ENCODE measurements at regions not wholly inside any gene's neighbourhood (a gene's known extent, or its start where the extent isn't known, plus 50 kb on each side); places are given as distances from the start of the nearest gene placed in this dataset.
A peak's percentile ranks its signal among the peaks of the same experiment; 100 is the strongest.

DNA sequence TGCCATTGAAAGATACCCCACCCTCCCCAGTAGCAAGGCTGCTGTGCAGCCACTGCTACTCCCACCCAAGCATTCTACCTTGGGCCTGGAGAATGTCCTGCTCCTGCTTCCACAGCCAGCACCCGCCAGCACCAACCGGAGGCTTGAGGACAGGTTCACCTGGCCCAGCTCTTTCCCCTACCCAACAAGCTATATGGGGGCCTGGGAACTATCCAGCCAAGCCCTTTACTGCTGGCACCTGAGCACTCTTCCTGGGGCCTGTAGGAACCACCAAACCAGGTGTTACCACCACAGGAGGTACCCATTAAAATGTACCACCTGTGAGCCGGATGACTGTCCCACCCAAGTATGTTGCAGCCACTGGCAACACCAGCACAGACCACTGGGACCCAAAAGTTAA lies 86.1 kb upstream of the GHR start:
- TF ChIP-seq, protein P1, sequence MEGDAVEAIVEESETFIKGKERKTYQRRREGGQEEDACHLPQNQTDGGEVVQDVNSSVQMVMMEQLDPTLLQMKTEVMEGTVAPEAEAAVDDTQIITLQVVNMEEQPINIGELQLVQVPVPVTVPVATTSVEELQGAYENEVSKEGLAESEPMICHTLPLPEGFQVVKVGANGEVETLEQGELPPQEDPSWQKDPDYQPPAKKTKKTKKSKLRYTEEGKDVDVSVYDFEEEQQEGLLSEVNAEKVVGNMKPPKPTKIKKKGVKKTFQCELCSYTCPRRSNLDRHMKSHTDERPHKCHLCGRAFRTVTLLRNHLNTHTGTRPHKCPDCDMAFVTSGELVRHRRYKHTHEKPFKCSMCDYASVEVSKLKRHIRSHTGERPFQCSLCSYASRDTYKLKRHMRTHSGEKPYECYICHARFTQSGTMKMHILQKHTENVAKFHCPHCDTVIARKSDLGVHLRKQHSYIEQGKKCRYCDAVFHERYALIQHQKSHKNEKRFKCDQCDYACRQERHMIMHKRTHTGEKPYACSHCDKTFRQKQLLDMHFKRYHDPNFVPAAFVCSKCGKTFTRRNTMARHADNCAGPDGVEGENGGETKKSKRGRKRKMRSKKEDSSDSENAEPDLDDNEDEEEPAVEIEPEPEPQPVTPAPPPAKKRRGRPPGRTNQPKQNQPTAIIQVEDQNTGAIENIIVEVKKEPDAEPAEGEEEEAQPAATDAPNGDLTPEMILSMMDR (IDR thresholded peaks at IDR 0.05), result no peak
- no peak for ATAC-seq (ENCODE audit: low FRiP score)

DNA sequence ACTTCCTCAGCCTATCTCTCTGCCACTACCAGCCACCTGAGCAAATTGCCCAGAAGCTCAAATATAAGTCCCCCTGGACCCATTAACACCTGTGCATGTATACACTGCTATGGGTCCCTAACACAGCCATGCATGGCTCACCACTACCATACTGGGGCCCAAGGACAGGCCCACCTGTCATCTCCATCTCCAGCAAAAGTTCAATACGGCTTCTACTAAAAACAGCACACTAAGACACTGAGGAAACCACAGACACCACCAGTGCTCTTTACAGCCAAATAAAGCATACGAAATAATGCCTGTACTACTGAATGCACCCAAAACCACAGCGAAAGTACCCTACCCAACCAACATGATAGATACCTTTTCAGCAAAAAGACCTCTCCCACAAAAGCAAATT lies 85.6 kb upstream of the GHR start:
- DNase-seq (ENCODE audit: low spot score) (no peak), ATAC-seq (ENCODE audit: low FRiP score) (no peak)
- TF ChIP-seq, protein P1 (IDR thresholded peaks at IDR 0.05), result no peak

More for the DNA sequence above, 86.1 kb upstream of the GHR start:
- no peak for DNase-seq (ENCODE audit: low spot score)

DNA sequence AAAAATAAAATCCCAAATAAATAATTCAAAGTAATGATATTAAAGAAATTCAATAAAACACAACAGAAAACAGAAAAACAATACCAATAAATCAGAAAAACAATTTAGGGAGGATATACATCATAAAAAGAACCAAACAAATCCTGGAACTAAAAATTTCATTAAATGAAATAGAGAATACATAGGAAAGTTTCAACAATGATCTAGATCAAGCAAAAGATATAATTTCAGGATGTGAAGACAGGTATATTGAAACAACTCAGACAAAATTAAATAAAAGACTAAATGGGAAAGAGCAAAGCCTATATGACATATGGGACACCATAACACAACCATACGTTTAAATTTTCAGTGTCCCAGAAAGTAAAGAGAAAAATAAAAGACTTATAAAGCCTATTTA lies 85.1 kb upstream of the GHR start:
- TF ChIP-seq, protein P1 (IDR thresholded peaks at IDR 0.05), result no peak
- DNase-seq (ENCODE audit: low spot score), result no peak
- ATAC-seq (ENCODE audit: low FRiP score), result no peak

DNA sequence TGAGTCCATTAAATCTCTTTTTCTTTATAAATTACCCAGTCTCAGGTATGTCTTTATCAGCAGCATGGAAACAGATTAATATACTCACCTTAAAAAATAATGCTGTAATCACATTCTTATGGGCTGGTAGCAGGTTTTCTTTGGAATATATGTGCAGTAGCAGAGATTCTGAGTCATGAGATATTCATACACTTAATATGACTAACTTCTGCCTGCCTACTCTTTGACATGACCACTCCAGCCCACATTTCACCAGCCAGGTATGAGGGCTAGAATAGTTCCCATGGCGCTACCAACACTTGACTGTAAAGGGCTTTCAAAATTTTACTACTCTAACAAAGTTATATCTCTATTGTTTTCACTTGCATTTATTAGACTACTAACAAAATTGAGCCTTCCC lies 74.1 kb upstream of the GHR start:
- TF ChIP-seq, protein P1 (IDR thresholded peaks at IDR 0.05), result no peak
- DNase-seq (ENCODE audit: low spot score) (no peak), ATAC-seq (ENCODE audit: low FRiP score) (no peak)

DNA sequence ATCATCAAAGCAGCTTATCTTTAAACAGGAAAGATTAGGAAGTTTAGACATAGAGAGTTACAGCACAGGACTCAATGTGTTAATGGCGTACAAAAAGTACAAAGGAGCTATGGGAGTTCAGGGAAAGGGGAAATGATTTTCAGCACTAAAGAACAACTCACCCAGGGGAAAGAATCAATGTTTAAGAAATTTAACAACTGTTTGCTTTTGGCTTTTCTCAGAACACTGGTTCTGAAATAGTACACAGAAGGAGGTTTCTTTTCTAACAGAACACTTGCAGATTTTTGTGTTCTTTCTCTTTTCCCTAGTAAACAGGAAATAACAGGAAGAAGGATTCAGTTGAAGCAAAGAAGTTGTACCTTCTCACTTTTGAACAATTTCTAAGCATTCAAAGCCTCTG lies 71.3 kb upstream of the GHR start:
- DNase-seq (ENCODE audit: low spot score), result no peak
- TF ChIP-seq, protein P1 (IDR thresholded peaks at IDR 0.05), result no peak
- no peak for ATAC-seq (ENCODE audit: low FRiP score)

DNA sequence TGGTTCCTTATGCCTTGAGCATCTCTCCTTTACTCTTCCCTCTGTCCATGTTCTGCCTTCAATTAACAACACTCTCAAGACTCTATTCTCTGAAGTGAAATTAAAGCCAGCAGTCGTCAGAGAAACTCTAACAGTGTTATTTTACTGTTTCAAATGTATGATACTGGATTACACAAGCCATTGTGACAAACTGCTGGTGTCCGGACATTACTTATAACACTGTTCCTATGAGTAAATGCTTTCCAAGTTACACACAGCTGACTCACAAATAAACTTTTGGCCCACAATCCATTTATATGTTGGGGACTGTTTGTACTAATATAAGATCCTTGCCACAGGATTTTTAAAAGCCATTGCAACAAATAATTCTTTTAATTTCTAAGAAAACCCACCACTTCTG lies 63.2 kb upstream of the GHR start:
- ATAC-seq (ENCODE audit: low FRiP score) (peak; percentile 73), DNase-seq (ENCODE audit: low spot score) (no peak)
- TF ChIP-seq, protein P1 (IDR thresholded peaks at IDR 0.05), result no peak

DNA sequence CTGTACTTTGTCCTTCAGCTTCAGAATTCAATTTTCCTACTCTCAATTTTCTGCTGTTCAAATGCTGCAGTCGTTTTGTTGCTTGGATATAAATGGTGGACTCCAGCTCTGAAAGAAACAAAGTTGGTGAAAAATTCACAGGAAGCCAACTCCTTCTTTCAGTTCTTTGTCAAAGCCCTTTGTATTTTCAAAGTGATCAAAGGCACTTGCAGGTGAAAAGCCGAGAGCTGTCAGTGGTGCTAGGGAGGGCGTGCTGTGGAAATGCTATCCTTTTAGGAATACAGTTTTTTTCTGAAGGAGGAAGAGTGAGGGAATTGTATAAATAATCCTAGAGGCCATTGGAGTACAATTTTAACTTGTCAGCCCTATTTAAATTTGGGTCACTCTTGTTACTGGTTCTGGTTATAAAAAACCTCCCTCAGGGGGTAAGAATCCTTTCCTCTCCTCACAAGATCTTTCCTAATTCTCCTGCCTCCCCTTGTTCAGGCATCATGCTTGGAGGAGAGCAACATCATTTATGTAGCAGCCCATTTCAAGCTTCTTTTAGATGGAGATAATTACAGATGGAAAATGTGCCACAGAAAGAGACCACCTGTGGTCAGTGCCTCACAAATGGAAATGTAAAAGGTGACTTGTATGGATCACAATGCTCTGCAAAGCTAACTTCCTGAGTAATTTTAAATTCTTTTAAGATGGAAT lies 62.5 kb upstream of the GHR start:
- DNase-seq (ENCODE audit: low spot score) (no peak), ATAC-seq (ENCODE audit: low FRiP score) (no peak)
- TF ChIP-seq, protein P1 (IDR thresholded peaks at IDR 0.05), result no peak
